Thyroid gland (tissue), 4 donors: ENCODE measurements at regions not wholly inside any gene's neighbourhood (a gene's known extent, or its start where the extent isn't known, plus 50 kb on each side); places are given as distances from the start of the nearest gene placed in this dataset.

Experiments
- CTCF ChIP-seq, 6 experiments: fragments of 200-600 bp in 3 of 6; fragments of 450-650 bp in 3 of 6; sonication (generic) in 3 of 6; IDR thresholded peaks; one replicate each; pipeline ENCODE4 v1.5.1; 2016 to 2019; ENCODE audit warnings: antibody characterized with exemption in 6 of 6, mild to moderate bottlenecking in 2 of 6, inconsistent platforms in 1 of 6, moderate library complexity in 1 of 6
- POLR2A ChIP-seq, 2 donors: fragments of 450-650 bp; IDR thresholded peaks; one replicate each; pipeline ENCODE4 v1.6.1; 2017; ENCODE audit warnings: antibody characterized with exemption in 2 of 2, mild to moderate bottlenecking in 2 of 2, moderate library complexity in 1 of 2

- no peak for TF ChIP-seq POLR2A (IDR thresholded peaks at IDR 0.05)
- no peak for TF ChIP-seq CTCF (IDR thresholded peaks at IDR 0.05)
These were observed 68.5 kb upstream of the OPCML start for GRCh38 chr11:133600786-133601185.
